C1 segment of cervical spinal cord (tissue), 14 donors: ENCODE measurements at regions not wholly inside any gene's neighbourhood (a gene's known extent, or its start where the extent isn't known, plus 50 kb on each side); places are given as distances from the start of the nearest gene placed in this dataset.
"Not testable (repeated sequence)": the region's sequence is repeated elsewhere in the genome, so short reads cannot be mapped to it uniquely, and the experiment has no call there.

ENCODE experiments used
- DNase-seq, 14 donors: peaks; one replicate each; lab custom pipeline; 2025; lab: John Stamatoyannopoulos, UW

DNA sequence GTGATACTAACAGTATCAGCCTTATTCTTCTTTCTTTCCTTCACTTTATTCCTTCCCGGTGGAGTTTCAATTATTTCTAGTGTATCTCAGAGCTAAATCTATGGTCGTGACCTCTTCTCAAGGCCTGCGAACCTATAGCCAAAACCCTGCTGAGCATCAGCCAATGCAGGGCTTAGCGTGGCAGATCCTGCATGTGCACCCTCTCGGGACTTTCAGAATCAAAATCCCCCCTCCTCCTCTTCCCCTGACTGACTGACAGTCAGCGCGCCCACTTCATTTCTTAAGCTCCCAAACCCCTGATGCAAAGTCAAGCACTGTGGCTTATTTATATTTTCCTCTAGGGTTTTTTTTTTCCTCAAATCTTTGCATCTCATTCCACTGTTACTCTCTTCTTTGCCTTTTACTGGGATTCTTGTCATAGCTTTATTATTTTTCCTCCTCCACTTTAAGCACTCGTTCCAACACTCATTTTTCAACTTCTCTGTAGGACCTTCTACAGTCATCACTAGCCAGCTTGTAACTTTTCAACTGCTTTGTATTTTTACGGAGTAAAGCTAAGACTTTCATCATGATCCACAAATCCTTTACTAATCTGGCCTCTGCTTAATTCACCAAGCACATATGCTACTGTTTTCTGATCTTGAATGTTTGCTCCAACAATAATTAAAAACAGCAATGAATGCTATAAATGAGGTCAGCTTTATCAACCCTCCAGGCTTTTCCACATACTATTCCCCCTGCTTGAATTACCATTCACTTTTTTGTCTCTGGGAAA is 896.5 kb upstream of the PIK3C3 start:
- DNase-seq, result no peak

DNA sequence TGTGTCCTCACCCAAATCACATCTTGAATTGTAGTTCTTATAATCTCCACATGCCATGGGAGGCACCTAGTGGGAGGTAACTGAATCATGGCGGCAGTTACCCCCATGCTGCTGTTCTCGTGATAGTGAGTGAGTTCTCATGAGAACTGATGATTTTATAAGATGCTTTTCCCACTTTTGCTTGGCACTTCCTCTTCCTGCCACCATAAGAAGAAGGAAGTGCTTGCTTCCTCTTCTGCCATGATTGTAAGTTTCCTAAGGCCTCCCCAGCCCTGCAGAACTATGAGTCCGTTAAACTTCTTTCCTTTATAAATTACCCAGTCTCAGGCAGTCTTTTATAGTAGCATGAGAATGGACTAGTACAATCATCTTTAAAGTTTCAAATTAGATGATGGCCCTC is 902.4 kb upstream of the PIK3C3 start:
- no peak for DNase-seq

DNA sequence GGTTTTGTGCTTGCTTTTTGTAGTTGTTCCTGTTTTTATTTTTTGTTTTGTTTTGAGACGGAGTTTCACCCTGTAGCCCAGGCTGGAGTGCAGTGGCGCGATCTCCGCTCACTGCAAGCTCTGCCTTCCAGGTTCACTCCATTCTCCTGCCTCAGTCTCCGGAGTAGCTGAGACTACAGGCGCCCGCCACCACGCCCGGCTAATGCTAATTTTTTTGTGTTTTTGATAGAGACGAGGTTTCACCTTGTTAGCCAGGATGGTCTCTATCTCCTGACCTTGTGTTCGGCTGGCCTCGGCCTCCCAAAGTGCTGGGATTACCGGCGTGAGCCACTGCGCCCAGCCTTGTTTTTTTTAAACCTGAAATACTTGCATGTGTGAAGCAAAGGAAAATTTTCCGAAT is 908.8 kb upstream of the PIK3C3 start:
- not testable (repeated sequence) for DNase-seq

DNA sequence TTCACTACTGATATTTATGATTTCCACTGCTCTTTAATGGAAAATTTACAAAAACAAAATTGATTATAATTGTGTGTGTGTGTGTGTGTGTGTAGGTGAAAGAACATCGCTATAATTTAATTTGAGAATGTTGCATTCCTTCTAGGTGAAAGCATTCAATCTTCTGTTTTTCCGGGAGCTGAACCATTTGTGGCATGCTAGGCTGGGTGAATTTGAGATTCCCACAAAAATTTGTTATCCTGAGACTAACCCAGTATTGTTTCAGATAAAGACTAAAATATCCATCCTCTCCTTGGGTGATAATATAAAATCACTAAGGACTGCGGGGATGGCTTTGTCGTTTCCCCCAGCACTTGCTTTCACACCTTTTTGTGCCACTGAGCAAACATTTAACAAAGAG is 911.2 kb upstream of the PIK3C3 start:
- DNase-seq, result no peak

DNA sequence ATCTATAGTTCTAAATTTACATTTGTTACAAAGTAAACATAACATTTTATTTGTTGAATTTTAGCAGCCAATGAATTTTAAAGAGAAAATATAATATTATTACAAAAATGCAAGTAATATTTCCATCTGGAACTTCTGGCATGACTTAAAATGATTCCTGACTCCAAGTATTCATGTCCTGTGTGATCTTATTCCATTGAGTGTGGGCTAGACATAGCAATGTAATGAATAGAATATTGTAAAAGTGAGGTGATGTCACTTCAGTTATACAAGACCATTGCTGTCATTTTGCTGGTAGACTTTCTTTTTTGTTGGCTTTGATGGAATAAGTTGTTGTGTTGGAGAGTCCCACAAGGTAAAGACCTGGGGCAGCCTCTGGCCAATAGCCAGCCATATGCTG is 912.2 kb upstream of the PIK3C3 start:
- DNase-seq, result no peak

DNA sequence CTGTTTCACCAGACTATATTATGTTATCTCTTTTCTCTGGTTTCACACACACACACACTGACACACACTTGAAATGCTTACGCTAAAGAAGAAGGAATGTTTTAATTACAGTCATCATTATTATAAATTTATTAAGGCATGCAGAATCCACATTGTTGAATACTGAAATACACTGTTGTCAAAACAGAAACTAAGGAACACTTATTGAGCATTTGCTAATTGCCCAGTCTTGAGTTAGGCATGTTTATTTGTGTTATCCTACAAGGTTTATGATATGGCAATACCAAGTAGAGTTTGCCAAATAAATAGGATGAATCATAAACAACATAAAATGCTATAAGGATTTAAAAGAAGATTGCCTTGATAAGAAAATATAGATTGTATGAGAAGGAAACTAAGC is 917.0 kb upstream of the PIK3C3 start:
- no peak for DNase-seq

DNA sequence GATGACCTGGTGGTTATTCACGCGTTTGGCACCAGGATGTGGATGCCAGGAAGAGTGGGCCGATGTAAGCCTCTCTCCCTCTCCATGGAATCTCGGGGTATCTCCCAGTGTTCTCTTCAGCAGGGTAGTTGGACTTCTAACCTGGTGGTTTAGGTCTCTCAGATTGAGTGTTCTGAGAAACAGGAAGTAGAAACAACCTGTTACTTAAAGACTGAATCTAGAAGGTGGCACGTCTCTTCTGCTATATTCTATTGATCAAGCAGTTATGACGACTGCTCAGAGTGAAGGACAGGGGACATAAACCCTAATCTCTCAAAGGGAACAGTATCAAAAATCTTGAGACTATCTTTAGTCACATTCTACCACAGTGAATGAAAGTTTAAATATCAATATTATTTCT is 918.7 kb upstream of the PIK3C3 start:
- DNase-seq, result no peak

DNA sequence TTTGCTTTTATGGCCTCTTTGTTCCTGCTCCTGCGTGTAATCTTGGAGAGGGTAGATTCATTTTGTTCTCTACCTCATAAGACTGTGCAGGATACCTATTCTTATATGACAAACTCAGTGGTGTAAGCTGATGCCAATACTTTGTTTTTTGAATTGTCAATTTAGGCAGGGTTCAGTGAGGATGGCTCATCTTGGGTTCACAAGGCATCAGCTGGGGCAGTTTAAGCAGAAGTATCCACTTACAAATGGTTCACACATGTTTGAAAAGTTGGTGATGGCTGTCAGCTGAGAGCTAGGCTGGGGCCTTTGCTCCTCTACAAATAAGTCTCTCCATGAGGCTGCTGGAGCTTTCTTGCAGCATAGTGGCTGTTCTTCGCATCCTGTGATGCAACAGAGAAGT is 920.6 kb upstream of the PIK3C3 start:
- DNase-seq, result no peak

DNA sequence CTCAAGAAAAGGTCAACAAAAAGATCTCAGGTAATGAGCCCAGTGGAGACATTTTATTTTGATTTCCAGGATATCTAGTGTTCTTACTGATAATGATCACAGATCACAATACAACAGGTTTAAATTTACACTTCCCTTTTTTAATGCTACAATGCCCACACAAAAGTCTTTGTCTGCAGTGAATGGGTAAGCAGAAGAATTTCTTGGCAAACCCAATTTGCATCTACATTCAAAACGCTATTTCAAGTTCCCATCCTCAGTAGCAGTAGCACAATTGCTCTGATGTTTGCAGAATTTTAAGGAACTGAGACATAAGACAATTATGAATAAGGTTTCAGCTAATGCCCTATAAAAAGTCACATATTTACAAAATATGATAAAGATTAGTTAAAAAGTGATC is 929.4 kb upstream of the PIK3C3 start:
- no peak for DNase-seq

DNA sequence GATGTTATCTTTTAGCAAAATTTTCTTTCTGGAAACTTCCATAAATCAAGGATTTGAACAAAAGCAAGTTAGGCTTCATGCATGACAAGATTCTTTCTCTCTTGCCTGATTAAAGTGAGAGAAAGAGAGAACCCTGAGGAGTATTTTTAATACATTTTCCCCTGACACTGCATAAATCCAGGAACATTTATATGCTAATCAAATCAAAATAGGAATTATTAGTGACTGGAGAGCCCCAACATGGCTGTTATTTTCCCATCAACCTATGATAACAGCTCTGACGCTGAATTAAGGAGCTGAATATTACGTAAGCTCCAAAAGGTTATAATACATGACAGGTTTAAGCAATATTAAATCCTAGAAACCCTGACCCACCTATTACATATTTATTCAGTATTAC is 930.2 kb upstream of the PIK3C3 start:
- no peak for DNase-seq

DNA sequence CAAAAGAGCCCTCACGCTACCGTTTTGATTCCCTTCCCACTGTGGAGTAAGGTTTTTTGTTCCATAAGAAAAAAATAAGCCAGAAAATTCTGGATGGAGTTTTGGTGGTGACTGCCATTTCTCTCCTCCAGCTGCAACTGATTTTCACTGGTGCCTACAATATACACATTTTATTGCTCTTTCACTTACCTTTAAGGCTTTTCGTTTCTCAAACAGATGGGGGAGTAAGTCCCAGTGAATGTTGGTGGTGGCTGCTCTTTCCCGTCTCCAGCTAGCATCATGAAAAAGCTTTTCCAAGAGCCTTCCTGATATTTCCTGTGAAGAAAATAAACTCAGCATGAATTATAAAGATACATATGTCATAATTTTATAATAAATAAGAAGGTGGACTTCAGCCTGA is 932.5 kb upstream of the PIK3C3 start:
- no peak for DNase-seq

DNA sequence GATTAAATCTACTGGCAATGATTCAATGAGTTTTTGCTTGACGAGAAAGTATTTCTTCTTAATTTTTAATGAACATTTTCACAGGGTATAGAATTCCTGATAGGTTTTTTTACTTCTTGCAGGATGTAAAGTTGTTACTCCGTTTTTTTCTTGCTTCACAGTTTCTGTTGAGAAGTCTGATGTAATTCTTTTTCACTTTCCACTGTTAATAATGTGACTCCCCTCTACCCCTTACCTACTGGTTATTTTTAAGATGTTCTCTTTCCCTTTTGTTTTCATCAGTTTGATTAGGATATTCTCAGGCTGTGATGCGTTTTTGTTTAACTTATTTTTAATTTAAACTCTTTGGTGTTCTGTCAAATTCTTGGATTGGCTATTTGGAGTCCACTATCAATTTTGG is 933.9 kb upstream of the PIK3C3 start:
- no peak for DNase-seq

DNA sequence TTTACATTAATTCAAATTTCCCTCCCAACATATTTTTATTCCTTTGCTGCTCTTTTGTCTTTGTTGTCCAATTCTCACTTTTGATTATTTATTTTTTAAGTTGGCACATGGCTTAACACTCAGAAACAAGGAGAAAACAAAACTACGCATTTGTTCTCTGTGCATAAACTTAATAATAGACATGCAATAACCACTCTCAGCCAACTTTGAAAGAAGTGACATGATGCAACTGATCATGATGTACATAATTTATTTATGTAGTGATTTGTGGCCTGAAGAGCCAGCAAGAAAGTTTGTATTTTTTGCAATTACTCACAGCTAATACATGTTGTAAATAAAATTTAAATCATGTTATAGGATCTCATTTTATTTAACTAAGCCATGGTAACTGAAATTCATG is 942.8 kb upstream of the PIK3C3 start:
- DNase-seq, result no peak

DNA sequence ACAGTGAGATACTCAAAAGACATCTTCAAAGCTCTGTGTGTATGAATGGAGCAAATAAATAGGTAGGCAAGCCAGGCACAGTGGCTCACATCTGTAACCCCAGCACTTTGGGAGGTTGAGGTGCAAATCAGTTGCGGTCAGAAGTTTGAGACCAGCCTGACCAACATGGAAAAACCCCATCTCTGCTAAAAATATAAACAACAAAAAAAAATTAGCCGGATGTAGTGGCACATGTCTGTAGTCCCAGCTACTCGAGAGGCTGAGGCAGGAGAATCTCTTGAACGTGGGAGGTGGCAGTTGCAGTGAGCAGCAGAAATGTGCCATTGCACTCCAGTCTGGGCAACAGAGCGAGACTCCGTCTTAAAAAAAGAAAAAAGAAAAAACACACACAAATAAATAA is 945.1 kb upstream of the PIK3C3 start:
- no peak for DNase-seq

DNA sequence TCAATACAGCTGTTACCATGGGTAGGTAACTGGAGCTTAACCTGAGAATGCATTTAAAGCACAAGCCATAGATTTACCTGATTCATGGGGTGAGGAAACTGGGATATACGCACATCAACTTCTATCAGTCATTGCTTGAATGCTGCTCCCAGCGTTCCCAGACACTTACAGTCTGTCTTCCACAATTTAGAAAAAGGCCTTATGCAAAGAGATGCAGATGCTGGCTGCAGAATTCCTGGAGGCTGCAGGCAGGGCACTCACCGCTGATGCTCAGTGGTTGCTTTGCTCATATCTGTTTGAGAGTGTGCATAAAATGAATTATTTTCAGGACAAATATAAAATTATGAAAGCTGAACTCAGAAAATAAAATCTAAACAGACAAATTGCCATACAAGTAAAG is 950.7 kb upstream of the PIK3C3 start:
- no peak for DNase-seq

DNA sequence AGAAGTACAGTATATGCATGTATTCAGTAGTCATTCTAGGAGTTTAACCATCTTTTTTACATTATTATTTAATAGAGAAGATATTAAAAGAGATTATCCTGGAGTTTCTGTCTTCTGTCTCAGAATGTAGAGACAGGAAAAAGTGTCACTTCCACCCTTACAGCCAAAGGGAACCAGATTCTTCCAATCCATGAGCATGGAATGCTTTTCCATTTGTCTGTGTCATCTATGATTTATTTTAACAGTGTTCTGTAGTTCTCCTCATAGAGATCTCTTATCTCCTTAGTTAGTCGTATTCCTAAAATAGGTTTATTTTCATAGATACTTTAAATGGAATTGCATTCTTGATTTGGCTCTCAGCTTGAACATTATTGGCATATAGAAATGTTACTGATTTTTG is 959.5 kb upstream of the PIK3C3 start:
- no peak for DNase-seq

DNA sequence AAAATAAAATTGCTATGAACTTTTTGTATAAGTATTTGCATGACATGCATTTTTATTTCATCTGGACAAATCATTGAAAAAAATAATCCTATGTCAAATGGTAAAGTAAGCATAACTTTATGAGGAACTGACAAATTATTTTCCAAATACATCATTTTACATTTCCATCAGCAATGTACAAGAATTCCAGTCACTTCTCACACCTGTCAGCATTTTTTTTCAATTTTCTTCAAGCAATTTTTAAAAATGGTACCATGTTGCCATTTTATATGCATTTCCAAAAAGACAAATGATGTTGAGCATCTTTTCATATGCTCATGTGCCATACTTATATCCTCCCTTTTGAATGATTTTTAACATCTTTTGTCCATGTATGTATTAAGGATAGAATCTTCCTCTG is 961.7 kb upstream of the PIK3C3 start:
- DNase-seq, result no peak

DNA sequence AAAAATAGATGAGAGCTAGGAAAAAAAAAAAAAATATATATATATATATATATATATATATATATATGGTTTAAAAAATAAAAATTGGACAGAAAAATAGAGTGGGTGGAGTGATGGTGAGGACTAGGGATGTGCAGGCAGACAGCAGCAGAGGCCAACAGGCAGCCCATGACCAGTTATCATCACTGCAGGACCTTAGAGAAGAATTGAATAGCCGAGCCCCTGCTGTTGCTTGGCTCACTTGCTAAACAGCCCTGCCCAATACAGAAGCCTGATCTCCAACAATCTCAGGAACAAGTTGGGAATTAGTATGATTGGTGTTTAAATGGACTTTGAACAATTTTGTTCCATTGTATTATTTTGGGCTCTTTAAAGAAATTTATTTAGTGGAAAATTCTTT is 967.5 kb upstream of the PIK3C3 start:
- DNase-seq, result no peak

DNA sequence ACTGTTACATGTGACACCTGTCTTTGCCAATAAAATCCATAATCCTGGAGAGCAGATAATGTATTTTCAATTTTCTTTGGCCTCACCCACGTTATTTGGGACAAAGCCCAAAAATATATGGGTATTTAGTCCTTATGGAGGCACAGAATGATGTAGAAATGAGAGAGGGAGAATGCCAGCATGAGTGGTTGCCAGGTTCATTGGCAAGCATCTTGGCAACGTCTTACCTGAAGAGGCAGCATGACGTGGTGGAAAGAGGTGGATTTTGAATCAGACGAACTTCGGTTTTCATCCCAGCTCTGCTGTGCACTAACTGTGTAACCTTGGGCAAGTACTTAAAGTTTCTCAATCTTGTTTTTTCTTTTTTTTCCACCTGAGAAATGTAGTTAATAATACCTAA is 969.6 kb upstream of the PIK3C3 start:
- DNase-seq, result no peak

DNA sequence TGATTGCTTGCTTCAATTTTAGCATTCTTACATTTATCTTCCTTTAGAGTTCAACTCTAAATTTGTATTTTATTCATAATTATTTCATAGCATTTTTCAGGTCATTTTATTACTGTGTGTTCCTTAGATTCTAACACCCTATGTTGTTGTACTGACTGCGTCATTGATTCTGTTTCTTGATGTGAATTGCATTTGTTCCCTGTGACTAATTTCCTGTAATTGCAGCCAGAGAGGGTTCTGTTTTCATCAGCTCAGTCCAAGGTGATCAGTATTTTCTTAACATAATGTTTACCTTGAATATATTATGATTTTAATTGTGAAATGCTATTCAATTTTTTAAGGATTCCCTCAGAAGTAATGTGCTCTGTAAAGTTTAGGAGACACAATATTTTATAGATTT is 970.2 kb upstream of the PIK3C3 start:
- DNase-seq, result no peak

DNA sequence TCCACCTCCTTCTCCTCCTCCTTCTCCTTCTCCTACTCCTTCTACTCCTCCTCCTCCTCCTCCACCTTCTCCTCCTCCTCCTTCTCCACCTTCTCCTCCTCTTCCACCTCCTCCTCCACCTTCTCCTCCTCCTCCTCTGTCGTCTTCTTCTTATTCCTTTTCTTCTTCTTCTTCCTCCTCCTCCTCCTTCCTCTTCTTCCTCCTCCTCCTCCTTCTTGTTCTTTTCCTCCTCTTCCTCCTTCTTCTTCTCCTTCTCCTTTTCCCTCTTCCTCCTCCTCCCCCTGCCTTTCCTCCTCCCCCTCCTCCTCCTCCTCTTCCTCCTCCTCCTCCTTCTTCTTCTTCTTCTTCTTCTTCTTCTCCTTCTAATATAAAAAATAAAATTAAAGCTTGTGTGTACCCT is 971.2 kb upstream of the PIK3C3 start:
- DNase-seq, result no peak

DNA sequence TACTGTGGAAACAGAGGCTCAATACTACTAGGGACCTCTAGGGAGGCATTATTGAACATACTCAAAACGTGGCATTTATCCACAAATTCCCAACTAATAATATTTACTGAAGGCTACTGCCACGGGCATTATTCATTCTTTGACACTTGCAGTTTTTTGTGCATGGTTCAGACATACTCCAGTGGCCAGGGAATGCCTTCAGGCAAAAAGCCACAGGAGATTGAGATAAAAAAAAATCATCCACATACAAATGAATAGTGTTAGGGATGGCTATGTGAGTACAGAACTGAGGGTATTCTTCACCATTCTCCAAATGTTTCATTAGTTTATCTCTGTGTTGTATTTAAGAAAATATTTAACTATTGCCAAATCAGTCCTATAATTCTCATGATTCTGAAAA is 974.9 kb upstream of the PIK3C3 start:
- DNase-seq, result no peak

DNA sequence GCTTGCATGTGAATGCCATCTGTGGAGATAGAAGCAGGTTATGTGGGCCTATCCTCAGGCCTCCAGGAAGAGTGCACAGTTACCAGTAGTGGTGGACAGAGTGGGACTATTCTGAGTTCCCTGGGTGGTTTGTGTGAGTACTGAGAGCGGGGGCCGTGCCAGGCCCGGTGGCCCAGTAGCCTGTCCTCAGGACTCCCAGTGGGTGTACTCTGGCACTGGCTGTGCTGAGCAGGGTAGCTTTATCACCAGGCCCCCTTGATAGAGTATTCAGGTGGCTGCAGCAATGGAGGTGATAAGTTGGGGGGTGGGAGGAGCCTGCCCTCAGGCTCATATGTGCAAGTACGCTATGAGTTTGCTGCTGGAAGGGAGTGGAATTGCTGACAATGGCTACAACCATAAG is 979.0 kb upstream of the PIK3C3 start:
- no peak for DNase-seq

DNA sequence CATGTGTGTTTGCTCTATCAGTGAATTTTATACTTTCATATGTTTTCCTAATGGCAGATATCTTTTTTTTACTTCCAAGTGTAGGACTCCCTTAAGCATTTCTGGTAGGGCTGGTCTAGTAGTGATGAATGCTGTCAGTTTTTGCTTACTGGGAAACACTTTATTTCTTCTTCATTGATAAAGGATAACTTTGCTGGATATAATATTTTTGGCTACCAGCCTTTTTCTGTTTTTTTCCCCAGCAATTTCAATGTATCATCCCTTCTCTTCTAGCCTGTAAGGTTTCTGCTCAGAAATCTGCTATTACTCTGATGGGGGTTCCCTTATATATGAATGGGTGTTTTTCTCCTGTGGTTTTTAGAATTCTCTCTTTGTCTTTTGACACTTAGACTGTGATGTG is 980.6 kb upstream of the PIK3C3 start:
- no peak for DNase-seq
